ENCODE measurements at regions not wholly inside any gene's neighbourhood (a gene's known extent, or its start where the extent isn't known, plus 50 kb on each side); places are given as distances from the start of the nearest gene placed in this dataset.

GRCh38 chr16:82322177-82322576, 152.2 kb upstream of the MPHOSPH6 start:
- Mint-ChIP-seq H3K27ac (no peak overlapping the region), H3K9me3 (peaks cover 25% of the 10 kb centered on the region), H3K36me3 (peaks cover 10% of the 10 kb centered on the region; the same call in 1 of the 2 replicates), H3K4me1 (no peaks in the 10 kb centered on the region), H3K4me3 (no peak overlapping the region), H3K27me3 (ENCODE audit: low read depth) (no peaks in the 10 kb centered on the region; the same call in 1 of the 2 replicates)
- CTCF ChIA-PET, result no interaction called here
- no peak for DNase-seq (ENCODE audit: low spot score)
- TF ChIP-seq CDX4 (CRISPR knock-in tag; IDR thresholded peaks at IDR 0.05; ENCODE audit: borderline replicate concordance) (no peak), ZBTB43 (CRISPR knock-in tag; IDR thresholded peaks at IDR 0.05) (no peak), MYBL2 (CRISPR knock-in tag; IDR thresholded peaks at IDR 0.05) (no peak), RORB (CRISPR knock-in tag; IDR thresholded peaks at IDR 0.05) (no peak), ATF3 (CRISPR knock-in tag; conservative IDR thresholded peaks at IDR 0.05) (no peak), NFATC4 (CRISPR knock-in tag; IDR thresholded peaks at IDR 0.05) (no peak), ZNF138 (CRISPR knock-in tag; conservative IDR thresholded peaks at IDR 0.05) (no peak), ERG (CRISPR knock-in tag; IDR thresholded peaks at IDR 0.05) (no peak), MLX (CRISPR knock-in tag; IDR thresholded peaks at IDR 0.05) (no peak), ZNF281 (CRISPR knock-in tag; IDR thresholded peaks at IDR 0.05) (no peak), MAX (CRISPR knock-in tag; IDR thresholded peaks at IDR 0.05) (no peak), PRRX2 (CRISPR knock-in tag; IDR thresholded peaks at IDR 0.05) (no peak), ZMAT4 (CRISPR knock-in tag; IDR thresholded peaks at IDR 0.05) (no peak)
- POLR2A ChIA-PET, result no interaction called here
- no peak for ATAC-seq

- POLR2A ChIA-PET, result no interaction called here
- Mint-ChIP-seq H3K9me3 (peaks cover 19% of the 10 kb centered on the region), H3K27me3 (ENCODE audit: low read depth) (no peaks in the 10 kb centered on the region; the same call in 1 of the 2 replicates), H3K27ac (no peak overlapping the region), H3K36me3 (peaks cover 8% of the 10 kb centered on the region; the same call in 1 of the 2 replicates), H3K4me3 (no peak overlapping the region), H3K4me1 (no peaks in the 10 kb centered on the region)
- no peak for ATAC-seq
- TF ChIP-seq PREB (CRISPR knock-in tag; IDR thresholded peaks at IDR 0.05; ENCODE audit: borderline replicate concordance), result no peak
- no peak for TF ChIP-seq KAT7 (CRISPR knock-in tag; IDR thresholded peaks at IDR 0.05; ENCODE audit: borderline replicate concordance)
- no peak for TF ChIP-seq IRF2 (CRISPR knock-in tag; IDR thresholded peaks at IDR 0.05; ENCODE audit: borderline replicate concordance, low read depth)
- no peak for TF ChIP-seq ZNF121 (CRISPR knock-in tag; IDR thresholded peaks at IDR 0.05)
- TF ChIP-seq NR2C2 (CRISPR knock-in tag; IDR thresholded peaks at IDR 0.05), result no peak
- no peak for TF ChIP-seq CTCF (IDR thresholded peaks at IDR 0.05)
- TF ChIP-seq E2F5 (CRISPR knock-in tag; IDR thresholded peaks at IDR 0.05), result no peak
- TF ChIP-seq CDX4 (CRISPR knock-in tag; IDR thresholded peaks at IDR 0.05; ENCODE audit: borderline replicate concordance), result no peak
- no peak for TF ChIP-seq ELF4 (CRISPR knock-in tag; IDR thresholded peaks at IDR 0.05; ENCODE audit: low read depth)
- no peak for DNase-seq (ENCODE audit: low spot score)
- CTCF ChIA-PET, result no interaction called here
Measured at GRCh38 chr16:82319038-82319437, 149.0 kb upstream of the MPHOSPH6 start.
